Femur (tissue), 1 donor: ENCODE measurements at regions not wholly inside any gene's neighbourhood (a gene's known extent, or its start where the extent isn't known, plus 50 kb on each side); places are given as distances from the start of the nearest gene placed in this dataset.
"Not testable (repeated sequence)": the region's sequence is repeated elsewhere in the genome, so short reads cannot be mapped to it uniquely, and the experiment has no call there.

Source experiments
- DNase-seq: peaks from one replicate; pipeline ENCODE4 v3.0.0-alpha.2; 2017

DNA sequence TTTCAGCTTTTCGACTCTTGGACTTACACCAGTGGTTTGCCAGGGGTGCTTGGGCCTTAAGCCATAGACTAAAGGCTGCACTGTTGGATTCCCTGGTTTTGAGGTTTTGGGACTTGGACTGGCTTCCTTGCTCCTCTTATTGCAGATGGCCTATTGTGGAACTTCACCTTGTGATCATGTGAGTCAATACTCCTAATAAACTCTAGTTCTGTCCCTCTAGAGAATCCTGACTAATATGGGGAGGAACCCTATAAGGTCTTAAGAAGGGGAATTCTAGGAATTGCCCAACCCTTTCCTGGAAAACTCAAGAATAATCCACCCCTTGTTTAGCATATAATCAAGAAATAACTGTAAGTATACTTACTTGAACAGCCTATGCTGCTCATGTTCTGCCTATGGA lies 491.8 kb downstream of the TMEM135 start:
- no peak for DNase-seq

DNA sequence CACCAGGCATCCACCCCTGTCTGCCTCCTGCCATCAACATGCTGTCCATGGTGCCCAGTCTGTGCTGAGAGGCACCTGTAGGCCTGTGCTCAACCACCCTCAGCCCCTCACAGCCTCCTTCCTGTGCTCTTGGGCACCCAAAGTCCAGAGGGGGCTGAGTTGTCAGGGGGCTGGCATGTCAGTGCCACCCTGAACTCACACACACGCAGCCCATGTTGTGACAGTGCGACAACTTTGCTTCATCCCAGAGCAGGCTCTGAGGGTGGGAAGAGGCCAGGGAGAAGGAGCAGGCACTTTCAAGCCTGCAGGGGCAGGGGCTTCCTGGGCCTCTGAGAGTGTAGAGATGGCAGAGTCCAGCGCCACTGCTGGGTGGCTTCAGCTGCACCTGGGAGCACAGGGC lies 491.0 kb downstream of the TMEM135 start:
- no peak for DNase-seq

DNA sequence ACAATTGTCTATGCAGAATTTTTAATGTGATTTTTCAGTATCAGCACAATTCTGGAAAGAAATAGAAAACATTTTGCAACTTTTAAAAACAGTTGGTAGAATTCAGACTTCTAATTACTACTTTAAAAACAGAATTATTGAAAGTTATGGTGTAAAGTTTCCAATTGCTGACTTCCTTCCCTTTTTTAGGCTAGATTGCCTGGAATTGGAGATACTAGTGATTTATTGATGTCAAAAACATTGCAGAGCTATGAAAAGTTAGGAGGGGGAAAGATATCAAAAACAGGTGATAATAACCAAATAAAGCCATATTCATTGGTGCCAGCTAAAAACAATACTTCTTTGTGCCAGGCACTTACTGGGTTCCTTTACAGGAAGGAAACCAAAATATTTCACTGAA lies 485.5 kb downstream of the TMEM135 start:
- no peak for DNase-seq

DNA sequence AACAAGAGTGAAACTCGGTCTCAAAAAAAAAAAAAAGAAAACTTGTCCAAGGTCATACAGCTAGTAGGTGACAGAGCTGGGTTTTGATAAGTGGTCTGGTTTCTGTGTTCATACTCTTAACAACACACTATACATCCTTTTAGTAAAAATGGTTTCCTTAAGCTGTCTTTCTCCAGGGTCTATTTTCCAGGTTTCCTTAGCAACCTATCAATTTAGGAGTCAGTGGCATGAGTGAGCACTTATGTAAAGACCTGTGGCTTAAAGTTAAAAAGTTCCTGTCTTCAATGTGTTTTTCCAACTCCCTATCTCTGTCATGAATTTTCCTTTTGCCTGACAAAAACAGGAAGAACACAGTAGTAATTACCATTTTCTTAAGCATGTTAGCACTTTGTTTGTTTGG lies 480.5 kb downstream of the TMEM135 start:
- no peak for DNase-seq

DNA sequence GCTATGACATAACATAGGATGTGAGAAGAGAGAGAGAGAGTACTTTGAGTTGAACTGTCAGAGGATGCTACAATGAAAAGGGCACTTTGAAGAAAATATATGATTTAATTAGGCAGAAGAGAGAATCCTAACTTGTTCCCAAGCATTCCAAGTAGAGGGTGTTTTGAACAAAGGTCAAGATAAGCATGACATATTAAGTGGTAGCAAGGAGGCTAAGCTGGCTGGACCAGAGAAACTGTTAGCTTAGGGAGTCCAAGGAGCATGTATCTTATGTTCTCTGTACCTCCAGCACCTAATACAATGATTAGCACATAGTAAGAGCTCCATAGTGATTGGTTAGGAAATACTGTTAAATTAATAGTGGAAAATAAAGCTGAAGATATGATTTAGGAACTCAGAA lies 479.6 kb downstream of the TMEM135 start:
- DNase-seq, result no peak

DNA sequence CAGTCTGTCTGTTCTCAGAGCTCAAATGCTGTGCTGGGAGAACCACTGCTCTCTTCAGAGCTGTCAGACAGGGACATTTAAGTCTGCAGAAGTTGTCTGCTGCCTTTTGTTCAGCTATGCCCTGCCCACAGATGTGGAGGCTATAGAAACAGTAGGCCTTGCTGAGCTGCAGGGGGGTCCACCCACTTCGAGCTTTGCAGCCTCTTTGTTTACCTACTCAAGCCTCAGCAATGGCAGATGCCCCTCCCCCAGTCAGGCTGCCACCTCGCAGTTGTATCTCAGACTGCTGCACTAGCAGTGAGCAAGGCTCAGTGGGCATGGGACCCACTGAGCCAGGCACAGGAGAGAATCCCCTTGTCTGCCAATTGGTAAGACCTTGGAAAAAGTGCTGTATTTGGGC lies 470.0 kb downstream of the TMEM135 start:
- DNase-seq, result not testable (repeated sequence)

DNA sequence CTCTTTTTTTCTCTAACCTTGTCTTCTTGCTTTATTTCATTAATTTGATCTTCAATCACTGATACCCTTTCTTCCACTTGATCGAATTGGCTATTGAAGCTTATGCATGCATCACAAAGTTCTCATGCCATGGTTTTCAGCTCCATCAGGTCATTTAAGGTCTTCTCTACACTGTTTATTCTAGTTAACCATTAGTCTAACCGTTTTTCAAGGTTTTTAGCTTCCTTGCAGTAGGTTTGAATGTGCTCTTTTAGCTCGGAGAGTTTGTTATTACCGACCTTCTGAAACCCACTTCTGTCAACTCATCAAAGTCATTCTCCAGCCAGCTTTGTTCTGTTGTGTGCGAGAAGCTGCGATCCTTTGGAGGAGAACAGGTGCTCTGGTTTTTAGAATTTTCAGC lies 469.2 kb downstream of the TMEM135 start:
- DNase-seq, result not testable (repeated sequence)

DNA sequence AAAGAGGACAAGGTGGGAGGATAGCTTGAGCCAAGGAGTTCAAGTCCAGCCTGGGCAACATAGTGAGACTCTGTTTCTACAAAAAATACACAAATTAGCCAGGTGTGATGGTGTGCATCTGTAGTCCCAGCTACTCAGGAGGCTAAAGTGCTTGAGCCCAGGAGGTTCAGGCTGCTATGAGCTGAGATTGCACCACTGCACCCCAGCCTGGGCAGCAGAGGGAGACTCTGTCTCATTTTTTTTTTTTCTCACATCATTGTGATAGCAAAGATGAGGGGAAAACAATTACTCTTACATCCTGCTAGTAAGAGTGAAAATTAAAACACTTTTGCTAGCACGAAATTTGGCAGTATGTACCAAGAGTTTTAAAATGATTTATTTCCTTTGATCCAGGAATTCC lies 463.7 kb downstream of the TMEM135 start:
- DNase-seq, result no peak

DNA sequence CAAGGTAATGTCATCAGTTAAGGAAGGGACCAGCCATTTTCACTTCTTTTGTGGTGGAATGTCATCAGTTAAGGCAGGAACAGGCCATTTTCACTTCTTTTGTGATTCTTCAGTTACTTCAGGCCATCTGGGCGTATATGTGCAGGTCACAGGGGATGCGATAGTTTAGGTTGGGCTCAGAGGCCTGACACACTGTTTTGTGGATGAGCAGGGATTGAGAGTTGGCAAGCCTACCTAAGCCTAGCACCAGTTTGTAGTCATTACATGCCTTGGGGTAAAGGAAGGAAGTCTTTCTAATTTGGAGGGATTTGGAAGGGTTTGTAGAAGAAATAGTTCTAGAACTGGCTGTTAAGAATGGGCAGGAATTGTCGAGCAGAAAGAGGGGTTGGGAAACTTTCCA lies 457.2 kb downstream of the TMEM135 start:
- not testable (repeated sequence) for DNase-seq

DNA sequence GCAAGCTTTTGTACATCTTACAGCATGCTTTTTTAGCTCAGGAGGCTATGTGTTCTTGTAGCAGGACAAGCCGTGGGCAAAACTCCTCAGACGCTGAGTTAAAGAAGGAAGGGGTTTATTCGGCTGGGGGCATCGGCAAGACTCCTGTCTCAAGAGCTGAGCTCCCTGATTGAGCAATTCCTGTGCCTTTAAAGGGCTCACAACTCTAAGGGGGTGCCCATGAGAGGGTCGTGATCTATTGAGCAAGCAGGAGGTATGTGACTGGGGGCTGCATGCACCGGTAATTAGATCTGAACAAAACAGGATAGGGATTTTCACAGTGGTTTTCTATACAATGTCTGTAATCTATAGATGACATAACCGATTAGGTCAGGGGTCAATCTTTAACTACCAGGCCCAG lies 456.3 kb downstream of the TMEM135 start:
- DNase-seq, result not testable (repeated sequence)

DNA sequence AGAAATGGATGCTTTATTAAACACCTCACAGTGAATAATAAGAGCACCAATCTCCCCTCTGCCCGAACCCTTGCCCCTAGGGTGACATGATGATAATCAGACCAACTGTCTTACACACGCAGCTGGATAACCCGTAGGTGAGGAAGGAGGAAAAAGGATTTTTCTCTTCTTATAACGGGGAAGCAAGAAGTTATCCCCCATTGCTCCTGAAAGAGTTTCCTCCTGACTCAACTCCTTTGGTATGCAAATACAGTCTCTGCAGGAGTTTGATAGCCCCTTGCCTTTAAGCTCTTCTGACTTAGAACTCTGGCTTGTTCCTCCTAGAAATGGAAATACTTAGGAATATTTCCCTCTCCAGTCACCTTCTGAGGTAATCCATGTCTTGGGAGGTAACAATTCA lies 455.8 kb downstream of the TMEM135 start:
- DNase-seq, result no peak

DNA sequence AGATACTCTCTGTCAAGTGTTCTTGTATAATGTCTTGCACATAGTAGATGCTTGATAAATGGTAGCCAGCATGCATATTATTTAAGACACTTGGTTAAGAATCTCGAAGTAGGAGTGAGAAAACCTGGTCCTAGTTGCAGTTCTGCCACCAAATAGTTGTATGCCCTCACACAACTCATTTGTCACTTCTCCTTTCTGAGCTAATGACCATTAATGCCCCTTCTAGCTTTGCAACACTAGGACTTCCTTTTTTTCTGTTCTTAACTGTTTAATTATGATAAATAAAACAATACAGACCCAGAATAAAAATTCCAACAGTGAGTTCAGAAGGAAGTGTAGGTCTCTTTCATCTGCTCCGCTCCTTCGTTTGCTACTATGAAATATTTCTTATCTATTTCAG lies 453.6 kb downstream of the TMEM135 start:
- DNase-seq, result no peak

DNA sequence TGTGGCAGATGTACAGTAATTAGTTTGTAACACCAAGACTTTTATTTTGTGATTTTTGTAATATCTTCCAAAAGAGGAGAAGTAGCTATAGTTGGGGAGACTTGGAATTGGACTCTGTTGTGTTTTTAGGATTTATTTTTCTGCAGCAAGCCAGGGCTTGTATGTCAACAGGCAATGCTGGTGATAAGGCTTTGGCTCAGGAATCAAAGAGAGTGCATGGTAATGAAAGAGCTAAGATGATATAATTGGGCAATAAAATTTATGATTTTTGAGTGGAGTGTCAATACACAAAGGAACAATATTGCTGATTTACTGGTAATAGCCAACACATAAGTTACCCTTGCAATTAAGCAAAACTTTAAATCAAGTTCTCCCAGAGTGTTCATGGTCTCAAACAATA lies 452.9 kb downstream of the TMEM135 start:
- DNase-seq, result no peak

DNA sequence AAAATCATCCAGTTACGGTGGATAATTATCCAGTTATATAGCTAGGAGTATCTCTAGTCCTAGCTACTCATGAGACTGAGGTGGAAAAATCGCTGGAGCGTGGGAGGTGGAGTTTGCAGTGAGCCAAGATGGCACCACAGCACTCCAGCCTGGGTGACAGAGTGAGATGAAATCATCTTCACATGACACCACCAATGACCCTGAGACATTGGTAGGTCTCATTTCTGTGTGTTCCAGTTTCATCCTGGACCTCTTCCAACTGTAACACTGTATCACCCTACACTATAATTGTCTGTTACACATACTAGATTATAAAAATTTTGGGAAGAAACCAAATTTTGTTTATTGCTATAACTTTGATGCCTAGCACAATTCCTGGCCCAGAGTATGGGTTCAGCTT lies 446.8 kb downstream of the TMEM135 start:
- DNase-seq, result no peak

DNA sequence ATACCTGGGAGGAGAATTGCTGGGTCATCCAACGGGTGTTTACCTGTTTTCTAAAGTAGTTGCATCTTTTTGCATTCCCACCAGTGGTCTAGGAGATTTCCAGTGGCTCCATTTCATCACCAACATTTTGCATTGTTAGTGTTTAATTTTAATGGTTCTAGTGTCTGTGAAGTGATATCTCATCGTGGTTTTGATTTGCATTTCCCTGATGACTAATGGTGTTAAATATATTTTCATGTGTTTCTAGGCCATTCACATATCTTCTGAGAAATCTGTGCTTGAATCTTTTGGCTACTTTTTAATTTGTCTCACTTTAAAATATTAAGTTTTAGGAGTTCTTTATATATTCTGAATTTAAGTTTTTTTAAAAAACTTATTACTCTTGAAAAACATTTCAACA lies 439.6 kb downstream of the TMEM135 start:
- DNase-seq, result no peak

DNA sequence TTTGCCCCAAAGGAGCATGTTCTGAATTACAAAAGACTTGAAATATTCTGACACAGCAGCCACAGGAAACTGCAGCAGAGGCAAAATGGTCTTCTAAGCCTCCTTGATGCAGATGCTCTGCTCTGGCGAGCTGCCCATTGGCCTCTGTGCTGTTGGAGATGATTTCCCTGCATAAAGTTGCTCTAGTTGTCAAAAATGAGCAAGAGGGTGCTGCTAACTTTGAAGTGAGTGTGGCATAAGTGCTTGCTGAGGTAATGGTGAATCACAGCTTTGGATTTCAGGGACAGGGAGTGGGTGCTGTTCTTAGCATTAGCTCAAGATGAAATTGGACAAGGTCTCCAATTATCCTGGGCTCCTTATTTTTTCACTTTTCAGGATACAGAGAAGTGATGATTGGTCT lies 435.4 kb downstream of the TMEM135 start:
- peak; percentile 28 for DNase-seq

DNA sequence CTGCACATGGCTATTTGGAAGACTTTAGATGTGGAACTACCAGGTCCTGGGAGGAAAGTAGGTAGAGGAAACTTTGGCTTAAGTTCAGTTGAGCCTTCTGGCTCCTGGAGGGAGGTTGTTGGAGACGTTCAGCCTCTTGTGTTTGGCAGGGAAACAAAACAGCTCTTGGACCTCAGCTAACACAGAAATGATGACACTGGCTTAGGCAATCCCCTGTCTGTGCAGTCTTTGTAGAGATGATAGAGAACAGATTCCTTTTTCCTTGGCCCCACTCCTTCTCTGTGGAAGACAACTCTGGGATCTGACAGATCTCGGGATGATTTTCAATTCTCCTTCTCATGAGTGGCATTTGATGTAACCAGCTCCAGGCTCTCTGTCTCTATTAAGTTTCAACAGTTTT lies 428.5 kb downstream of the TMEM135 start:
- DNase-seq, result peak; percentile 59

DNA sequence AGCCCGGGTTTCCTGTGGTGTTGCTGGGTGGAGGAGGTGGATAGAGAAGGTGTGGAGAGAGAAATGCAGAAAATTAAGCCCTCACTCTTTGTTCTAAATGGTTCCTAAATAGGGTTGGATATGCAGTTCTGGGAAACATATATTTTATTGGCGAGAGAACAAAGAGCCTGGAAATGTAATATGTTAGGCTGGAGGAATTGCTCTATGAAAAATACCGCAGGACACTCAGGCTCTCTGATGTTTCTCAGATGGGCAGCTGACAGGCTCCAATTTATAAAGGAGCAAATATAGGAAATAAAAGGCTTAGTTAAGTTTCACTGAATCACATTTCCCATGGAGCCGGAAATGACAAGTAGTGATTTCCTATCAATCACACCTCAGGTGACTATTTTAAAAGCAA lies 428.0 kb downstream of the TMEM135 start:
- DNase-seq, result no peak

DNA sequence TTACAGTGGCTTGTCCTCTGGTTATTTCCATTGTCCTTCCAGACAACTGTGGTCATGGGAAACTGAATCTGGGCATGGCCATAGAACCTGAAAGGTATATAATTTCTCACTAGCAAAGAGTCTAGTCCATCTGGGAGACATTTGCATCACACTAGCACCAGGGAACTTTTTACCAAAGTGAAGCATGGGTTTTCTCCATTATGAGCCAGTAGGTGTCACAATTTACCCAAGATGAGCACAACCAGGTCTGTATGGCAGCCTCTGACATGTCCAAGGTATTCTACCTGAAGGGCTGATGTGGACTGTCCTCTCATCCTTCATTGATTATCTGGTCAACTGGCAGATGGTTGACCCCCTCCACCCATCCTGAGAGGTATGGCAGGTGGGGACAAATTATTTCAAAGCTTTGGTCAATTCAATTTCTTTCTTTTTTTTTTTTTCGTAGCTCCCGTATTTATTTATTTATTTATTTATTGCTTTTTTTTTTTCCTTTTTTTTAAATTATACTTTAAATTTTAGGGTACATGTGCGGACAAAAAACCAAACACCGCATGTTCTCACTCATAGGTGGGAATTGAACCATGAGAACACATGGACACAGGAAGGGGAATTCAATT lies 425.9 kb downstream of the TMEM135 start:
- DNase-seq, result no peak

DNA sequence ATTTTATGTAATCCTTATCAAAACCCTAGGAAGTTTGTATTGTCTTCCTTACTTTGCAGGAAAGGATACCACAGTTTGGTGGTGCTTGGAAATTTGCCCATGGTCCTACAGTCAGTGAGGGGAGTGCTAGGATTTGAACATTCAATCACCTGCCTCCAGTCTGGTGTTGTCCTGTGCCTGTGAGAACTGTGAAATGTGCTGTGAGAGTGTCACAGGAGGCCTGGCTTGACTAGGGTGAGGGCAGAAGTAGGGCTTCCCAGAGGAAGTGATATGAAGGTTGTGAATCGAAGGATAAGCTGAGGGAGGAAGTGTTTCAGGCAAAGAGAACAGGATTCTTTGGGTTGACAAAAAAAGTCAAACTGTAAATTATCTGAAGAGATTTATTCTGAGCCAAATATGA lies 424.4 kb downstream of the TMEM135 start:
- DNase-seq, result no peak

DNA sequence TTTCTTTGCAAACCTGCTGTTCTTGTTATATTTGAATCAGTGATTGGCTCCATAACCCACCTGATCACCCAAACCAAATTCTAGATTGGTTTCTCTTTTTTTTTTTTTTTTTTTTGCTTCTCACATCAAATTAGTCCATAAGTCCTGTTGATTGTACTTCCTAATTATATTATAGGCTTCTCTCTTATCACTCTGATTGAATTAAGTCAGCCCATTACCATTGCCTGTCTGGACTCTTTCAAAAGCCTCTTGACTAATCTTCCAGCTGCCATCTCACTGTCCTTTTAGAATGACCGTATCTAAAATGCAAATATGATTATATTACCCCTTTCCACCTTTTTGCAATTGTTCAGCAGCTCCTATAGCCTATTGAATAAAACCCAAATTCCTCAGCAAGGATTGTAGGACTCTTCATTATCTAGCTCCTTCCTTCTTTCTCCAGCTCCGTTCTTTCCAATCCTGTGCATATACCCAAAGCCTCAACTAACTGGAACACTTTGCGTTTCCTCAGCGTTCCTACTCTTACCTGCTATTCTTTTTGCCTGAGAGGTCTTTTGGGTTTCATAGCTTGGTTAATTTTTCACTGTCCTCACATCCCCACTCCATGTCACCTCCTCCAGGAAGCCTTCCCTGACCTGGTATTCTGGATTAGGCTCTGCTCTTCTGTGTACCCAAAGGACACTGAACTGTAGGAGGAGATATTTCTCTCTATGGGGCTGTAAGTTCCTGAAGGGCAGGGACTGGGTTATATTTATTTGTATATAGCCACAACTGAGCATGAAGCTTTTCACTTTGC lies 423.3 kb downstream of the TMEM135 start:
- DNase-seq, result no peak

DNA sequence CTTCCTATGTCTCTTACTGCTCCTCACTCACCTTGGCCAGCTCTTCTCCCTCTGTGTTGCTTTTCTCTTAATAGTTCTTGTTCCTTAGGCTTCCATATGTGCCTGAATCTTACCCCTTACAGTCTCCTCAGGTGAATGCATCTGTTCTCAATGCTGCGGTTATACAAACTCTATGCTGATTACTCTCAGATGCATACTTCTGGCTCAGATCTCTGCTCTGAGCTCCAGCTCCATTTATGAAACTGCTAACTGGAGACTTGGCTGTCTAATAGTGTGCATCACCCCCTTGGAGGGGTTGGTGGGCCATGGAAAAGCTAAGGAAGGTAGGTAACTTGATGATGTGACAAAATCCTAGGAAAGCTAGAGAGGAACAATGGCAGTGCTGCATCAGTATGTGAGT lies 422.5 kb downstream of the TMEM135 start:
- DNase-seq, result no peak

DNA sequence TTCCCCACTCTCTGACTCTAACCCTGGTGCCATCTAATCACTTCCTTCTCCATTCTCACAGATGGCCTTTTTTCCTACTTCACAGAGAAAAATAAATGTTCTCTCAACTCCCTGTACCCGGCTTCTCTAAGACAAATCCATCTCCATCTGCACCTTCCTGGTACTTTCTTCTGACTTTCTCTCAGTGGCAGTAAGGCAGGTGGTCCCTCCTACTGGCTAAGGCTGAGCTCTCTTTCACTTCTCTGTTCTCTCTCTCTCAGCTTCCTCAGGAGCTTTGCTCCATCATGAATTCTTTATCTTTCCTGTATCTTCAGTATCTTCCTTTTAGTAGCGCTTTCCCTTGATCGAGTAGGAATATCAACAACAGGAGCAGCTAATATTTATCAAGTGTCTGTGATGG lies 421.6 kb downstream of the TMEM135 start:
- no peak for DNase-seq

DNA sequence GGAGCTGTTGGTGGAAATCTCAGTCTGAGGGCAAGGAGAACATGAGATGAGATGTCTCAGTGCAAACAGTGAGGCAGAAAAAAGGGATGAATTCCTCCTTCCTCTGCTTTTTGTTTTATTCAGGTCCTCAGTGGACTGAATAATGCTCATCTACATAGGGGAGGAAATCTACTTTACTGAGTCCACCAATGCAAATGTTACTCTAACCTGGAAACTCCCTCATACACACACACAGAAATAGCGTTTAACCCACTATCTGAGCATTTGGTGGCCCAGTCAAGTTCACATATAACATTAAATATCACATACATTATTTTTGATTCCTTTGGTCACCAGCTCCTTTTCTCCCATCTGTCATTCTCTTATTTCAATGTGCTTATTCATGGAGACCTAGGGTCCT lies 418.8 kb downstream of the TMEM135 start:
- DNase-seq, result no peak

DNA sequence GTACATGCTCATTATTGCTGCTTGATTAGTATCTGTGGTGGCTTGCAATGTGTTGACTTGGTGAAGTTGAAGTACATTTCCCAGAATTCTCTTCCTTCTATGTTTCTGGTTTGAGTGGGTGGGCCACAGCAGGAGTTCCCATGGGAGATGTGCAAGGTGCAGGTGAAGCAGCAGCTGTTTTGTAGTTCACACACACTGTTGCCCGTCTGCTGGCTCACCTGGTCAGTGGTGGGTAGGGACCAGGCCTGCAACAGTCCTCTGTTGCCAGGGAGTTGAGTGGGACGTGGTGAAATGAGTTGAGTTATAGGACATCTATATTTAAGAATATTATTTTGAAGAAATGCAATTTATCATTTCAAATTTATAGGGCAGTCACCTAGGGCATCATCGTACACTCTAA lies 417.4 kb downstream of the TMEM135 start:
- no peak for DNase-seq
